H9 (cell line): ENCODE measurements at regions not wholly inside any gene's neighbourhood (a gene's known extent, or its start where the extent isn't known, plus 50 kb on each side); places are given as distances from the start of the nearest gene placed in this dataset.

ENCODE experiments used
- DNase-seq: peaks from one replicate; pipeline ENCODE4 v3.0.0-alpha.2; 2017
- H2AFZ ChIP-seq: one replicate; pipeline ENCODE4 v1.6.1; 2013; ENCODE audit warnings: mild to moderate bottlenecking, low read length, control low read depth, moderate library complexity
- H2AK5ac ChIP-seq: 2 replicates; pipeline ENCODE4 v1.6.1; 2013; ENCODE audit warnings: low read length, control low read depth, mixed read lengths; ENCODE audit not compliant: insufficient read length
- H2BK120ac ChIP-seq: one replicate; pipeline ENCODE4 v1.6.1; 2013; ENCODE audit warnings: low read depth, mild to moderate bottlenecking, low read length, control low read depth, inconsistent platforms; ENCODE audit not compliant: poor library complexity, severe bottlenecking
- H2BK12ac ChIP-seq: 2 replicates; pipeline ENCODE4 v1.6.1; 2013; ENCODE audit warnings: low read length, control low read depth, mixed read lengths, low read depth; ENCODE audit not compliant: insufficient read length
- H2BK15ac ChIP-seq: 2 replicates; pipeline ENCODE4 v1.6.1; 2013; ENCODE audit warnings: low read depth, low read length, control low read depth
- H2BK20ac ChIP-seq: one replicate; pipeline ENCODE4 v1.6.1; 2013; ENCODE audit warnings: low read depth, mild to moderate bottlenecking, low read length, control low read depth, inconsistent platforms; ENCODE audit not compliant: poor library complexity, severe bottlenecking
- H2BK5ac ChIP-seq: 2 replicates; pipeline ENCODE4 v1.6.1; 2013; ENCODE audit warnings: low read length, control low read depth, mixed read lengths; ENCODE audit not compliant: insufficient read length
- H3K14ac ChIP-seq: 2 replicates; pipeline ENCODE4 v1.6.1; 2013; ENCODE audit warnings: low read length, control low read depth; ENCODE audit not compliant: insufficient read depth
- H3K18ac ChIP-seq: 2 replicates; pipeline ENCODE4 v1.6.1; 2013; ENCODE audit warnings: low read depth, mild to moderate bottlenecking, mixed read lengths, low read length, control low read depth; ENCODE audit not compliant: insufficient read length
- H3K23ac ChIP-seq: 2 replicates; pipeline ENCODE4 v1.6.1; 2013; ENCODE audit warnings: low read length, control low read depth, mixed read lengths, low read depth; ENCODE audit not compliant: insufficient read length
- H3K23me2 ChIP-seq: 2 replicates; pipeline ENCODE4 v1.6.1; 2013; ENCODE audit warnings: low read depth, mild to moderate bottlenecking, mixed read lengths, low read length, control low read depth; ENCODE audit not compliant: insufficient read length, poor library complexity, severe bottlenecking
- H3K27ac ChIP-seq: 2 replicates; pipeline ENCODE4 v1.5.1; 2013; ENCODE audit warnings: low read length, control low read depth, mixed read lengths, low read depth; ENCODE audit not compliant: insufficient read length
- H3K27me3 ChIP-seq: 2 replicates; pipeline ENCODE4 v1.6.1; 2013; ENCODE audit warnings: low read length, control low read depth, inconsistent platforms; ENCODE audit not compliant: insufficient read depth
- H3K4ac ChIP-seq: 2 replicates; pipeline ENCODE4 v1.6.1; 2013; ENCODE audit warnings: low read depth, mild to moderate bottlenecking, control low read depth, inconsistent platforms, low read length, moderate library complexity
- H3K4me1 ChIP-seq: 2 replicates; pipeline ENCODE4 v1.6.1; 2013; ENCODE audit warnings: low read length, control low read depth, inconsistent platforms; ENCODE audit not compliant: insufficient read depth
- H3K4me2 ChIP-seq: 2 replicates; pipeline ENCODE4 v1.6.1; 2013; ENCODE audit warnings: low read length, control low read depth, mixed read lengths; ENCODE audit not compliant: insufficient read length, insufficient read depth
- H3K56ac ChIP-seq: 2 replicates; pipeline ENCODE4 v1.6.1; 2013; ENCODE audit warnings: low read depth, mild to moderate bottlenecking, mixed read lengths, low read length, control low read depth; ENCODE audit not compliant: insufficient read length
- H3K79me1 ChIP-seq: 2 replicates; pipeline ENCODE4 v1.6.1; 2013; ENCODE audit warnings: low read depth, mild to moderate bottlenecking, moderate library complexity, low read length, control low read depth, inconsistent platforms; ENCODE audit not compliant: insufficient read depth, poor library complexity, severe bottlenecking
- H3K79me2 ChIP-seq: 2 replicates; pipeline ENCODE4 v1.6.1; 2013; ENCODE audit warnings: low read length, control low read depth, inconsistent platforms; ENCODE audit not compliant: insufficient read depth
- H3K9ac ChIP-seq: 2 replicates; pipeline ENCODE4 v1.6.1; 2013; ENCODE audit warnings: low read length, control low read depth, mixed read lengths; ENCODE audit not compliant: insufficient read length; ENCODE audit errors: extremely low read depth
- H3K9me3 ChIP-seq: one replicate; pipeline ENCODE4 v1.6.1; 2013; ENCODE audit warnings: low read depth, low read length, inconsistent platforms; ENCODE audit not compliant: control insufficient read depth
- H3T11ph ChIP-seq: one replicate; pipeline ENCODE4 v1.6.1; 2013; ENCODE audit warnings: mild to moderate bottlenecking, low read length, control low read depth, inconsistent platforms
- H4K20me1 ChIP-seq: one replicate; pipeline ENCODE4 v1.6.1; 2013; ENCODE audit not compliant: control insufficient read depth, insufficient read length, insufficient read depth
- H4K5ac ChIP-seq: 2 replicates; pipeline ENCODE4 v1.6.1; 2013; ENCODE audit warnings: low read depth, mild to moderate bottlenecking, mixed read lengths, low read length, control low read depth; ENCODE audit not compliant: insufficient read length
- H4K8ac ChIP-seq: replicated peaks from 2 replicates; pipeline ENCODE4 v1.6.1; 2013; ENCODE audit warnings: low read length, control low read depth, mixed read lengths, low read depth; ENCODE audit not compliant: insufficient read length
- H4K91ac ChIP-seq: 2 replicates; pipeline ENCODE4 v1.6.1; 2013; ENCODE audit warnings: low read depth, mild to moderate bottlenecking, moderate library complexity, mixed read lengths, low read length, control low read depth; ENCODE audit not compliant: insufficient read length
- H3K27ac Mint-ChIP-seq, 3 experiments: 2 replicates in 2 of 3; 3 replicates in 1 of 3; pipeline ENCODE4 v1.8.0; 2020 to 2021; ENCODE audit warnings: mixed read lengths in 3 of 3, mild to moderate bottlenecking in 1 of 3, moderate library complexity in 1 of 3
- H3K27me3 Mint-ChIP-seq: 2 replicates; pipeline ENCODE4 v1.8.0; 2021; ENCODE audit warnings: low read depth, mild to moderate bottlenecking, moderate library complexity, mixed read lengths
- H3K36me3 Mint-ChIP-seq, 3 experiments: 2 replicates in 2 of 3; 3 replicates in 1 of 3; pipeline ENCODE4 v1.8.0; 2020 to 2021; ENCODE audit warnings: low read depth in 3 of 3, mixed read lengths in 3 of 3; ENCODE audit not compliant: insufficient read depth in 1 of 3
- H3K4me1 Mint-ChIP-seq, 2 experiments: 2 replicates each; pipeline ENCODE4 v1.8.0; 2020; ENCODE audit warnings: mixed read lengths in 2 of 2
- H3K4me3 Mint-ChIP-seq, 2 experiments: 2 replicates in 1 of 2; 3 replicates in 1 of 2; pipeline ENCODE4 v1.8.0; 2020 to 2021; ENCODE audit warnings: mild to moderate bottlenecking in 2 of 2, mixed read lengths in 2 of 2, moderate library complexity in 1 of 2
- H3K9me3 Mint-ChIP-seq, 2 experiments: 2 replicates in 1 of 2; 3 replicates in 1 of 2; pipeline ENCODE4 v1.8.0; 2020; ENCODE audit warnings: mild to moderate bottlenecking in 2 of 2, mixed read lengths in 2 of 2, moderate library complexity in 1 of 2
- WGBS: extraction: QIAGEN DNeasy Blood & Tissue Kit; methylation state at CpG from one replicate; pipeline ENCODE4 v1.1.7; 2013; ENCODE audit warnings: missing lambda C conversion rate, low lambda C conversion rate, mixed read lengths; ENCODE audit not compliant: insufficient read length; ENCODE audit errors: extremely low coverage; 5-methylcytosine and 5-hydroxymethylcytosine counted together
- TF ChIP-seq, protein P1 (sequence below): fragments of 200-600 bp; sonication (generic); conservative IDR thresholded peaks from 3 replicates; pipeline ENCODE4 v1.8.0; 2021; ENCODE audit warnings: antibody characterized with exemption, mild to moderate bottlenecking

DNA sequence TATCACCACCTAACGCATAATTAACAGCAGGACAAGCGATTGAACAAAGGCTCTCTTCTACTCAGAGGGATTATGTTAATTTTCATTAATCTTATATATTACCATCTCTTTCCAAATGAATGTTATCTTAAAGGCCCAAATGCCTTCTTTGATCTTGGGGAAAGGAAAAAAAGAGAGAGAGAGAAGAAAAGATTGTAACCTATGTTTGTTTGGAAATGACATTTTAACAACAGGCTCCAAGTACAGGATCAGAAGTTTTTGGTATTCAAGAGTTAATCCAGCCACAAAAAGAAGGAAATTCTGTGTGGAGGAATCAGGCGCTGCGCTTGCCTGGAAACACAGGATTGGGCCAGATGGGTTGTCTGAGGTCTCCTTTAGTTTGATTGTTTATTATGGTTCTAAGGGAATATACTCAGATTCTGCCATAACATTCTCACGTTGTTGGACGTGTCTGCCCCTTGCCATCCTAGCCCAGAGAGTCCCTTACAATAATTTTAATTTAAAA is 100.7 kb upstream of the STX18 start:
- peaks cover 42 to 44% of the 10 kb centered on the region in 2 experiments for H3K4me1 Mint-ChIP-seq
- peaks cover 34% of the 10 kb centered on the region for H3K27me3 Mint-ChIP-seq
- no CpG with 5 or more reads among the region's 6 CpGs for WGBS

More for the DNA sequence above, 100.7 kb upstream of the STX18 start:
- no peak overlapping the region for H2BK15ac ChIP-seq
- no peak overlapping the region for H3K56ac ChIP-seq
- no peak overlapping the region for H3K4ac ChIP-seq
- H3K14ac ChIP-seq: no peak overlapping the region
- no peak overlapping the region for H3T11ph ChIP-seq
- H3K9me3 Mint-ChIP-seq: peaks cover 0 to 4% of the 10 kb centered on the region in 2 experiments; a peak in 4 of 5 replicates
- no peak overlapping the region for H3K18ac ChIP-seq
- H3K23ac ChIP-seq: no peak overlapping the region
- TF ChIP-seq, protein P1, sequence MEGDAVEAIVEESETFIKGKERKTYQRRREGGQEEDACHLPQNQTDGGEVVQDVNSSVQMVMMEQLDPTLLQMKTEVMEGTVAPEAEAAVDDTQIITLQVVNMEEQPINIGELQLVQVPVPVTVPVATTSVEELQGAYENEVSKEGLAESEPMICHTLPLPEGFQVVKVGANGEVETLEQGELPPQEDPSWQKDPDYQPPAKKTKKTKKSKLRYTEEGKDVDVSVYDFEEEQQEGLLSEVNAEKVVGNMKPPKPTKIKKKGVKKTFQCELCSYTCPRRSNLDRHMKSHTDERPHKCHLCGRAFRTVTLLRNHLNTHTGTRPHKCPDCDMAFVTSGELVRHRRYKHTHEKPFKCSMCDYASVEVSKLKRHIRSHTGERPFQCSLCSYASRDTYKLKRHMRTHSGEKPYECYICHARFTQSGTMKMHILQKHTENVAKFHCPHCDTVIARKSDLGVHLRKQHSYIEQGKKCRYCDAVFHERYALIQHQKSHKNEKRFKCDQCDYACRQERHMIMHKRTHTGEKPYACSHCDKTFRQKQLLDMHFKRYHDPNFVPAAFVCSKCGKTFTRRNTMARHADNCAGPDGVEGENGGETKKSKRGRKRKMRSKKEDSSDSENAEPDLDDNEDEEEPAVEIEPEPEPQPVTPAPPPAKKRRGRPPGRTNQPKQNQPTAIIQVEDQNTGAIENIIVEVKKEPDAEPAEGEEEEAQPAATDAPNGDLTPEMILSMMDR: no peak
- no peak overlapping the region for H3K27ac Mint-ChIP-seq
- H2AFZ ChIP-seq: no peak overlapping the region
- H3K4me1 ChIP-seq: peaks cover 9% of the 10 kb centered on the region; the same call in 1 of the 2 replicates
- H4K5ac ChIP-seq: no peak overlapping the region
- no peak overlapping the region for H4K8ac ChIP-seq
- peak overlapping the region in 1 of 2 experiments; percentile 68; a peak in 1 of 5 replicates for H3K4me3 Mint-ChIP-seq
- no peak overlapping the region for H2BK12ac ChIP-seq
- H2BK5ac ChIP-seq: no peak overlapping the region
- no peaks in the 10 kb centered on the region for H4K20me1 ChIP-seq
- no peaks in the 10 kb centered on the region for H3K23me2 ChIP-seq
- no peak for DNase-seq
- H2BK120ac ChIP-seq: no peak overlapping the region
- no peak overlapping the region for H3K9ac ChIP-seq
- no peaks in the 10 kb centered on the region for H3K27me3 ChIP-seq
- H3K9me3 ChIP-seq: no peaks in the 10 kb centered on the region
- H3K27ac ChIP-seq: no peak overlapping the region
- H2AK5ac ChIP-seq: no peak overlapping the region
- H3K79me1 ChIP-seq: no peaks in the 10 kb centered on the region
- no peak overlapping the region for H4K91ac ChIP-seq
- no peak overlapping the region for H2BK20ac ChIP-seq
- H3K79me2 ChIP-seq: no peaks in the 10 kb centered on the region
- H3K36me3 Mint-ChIP-seq: peaks cover 2 to 13% (median 3%) of the 10 kb centered on the region in 3 experiments; a peak in 6 of 7 replicates
- H3K4me2 ChIP-seq: no peak overlapping the region
